Transverse colon (tissue), 4 donors: ENCODE measurements at regions not wholly inside any gene's neighbourhood (a gene's known extent, or its start where the extent isn't known, plus 50 kb on each side); places are given as distances from the start of the nearest gene placed in this dataset.

Source experiments
- CTCF ChIP-seq, 5 experiments: fragments of 200-600 bp in 3 of 5; fragments of 450-650 bp in 2 of 5; sonication (generic) in 3 of 5; IDR thresholded peaks; 1 replicate in 2 of 5; 2 replicates in 3 of 5; pipeline ENCODE4 v1.5.1; 2016 to 2017; ENCODE audit warnings: antibody characterized with exemption in 5 of 5, inconsistent platforms in 3 of 5, mild to moderate bottlenecking in 2 of 5, moderate library complexity in 1 of 5
- EP300 ChIP-seq: sonication (generic); formaldehyde crosslinking; IDR thresholded peaks from one replicate; pipeline ENCODE4 v1.6.1; 2017; ENCODE audit warnings: antibody characterized with exemption, low read depth
- POLR2AphosphoS5 ChIP-seq, 3 donors: sonication (generic); formaldehyde crosslinking; IDR thresholded peaks; one replicate each; pipeline ENCODE4 v1.6.1; 2016; ENCODE audit warnings: antibody characterized with exemption in 3 of 3

DNA sequence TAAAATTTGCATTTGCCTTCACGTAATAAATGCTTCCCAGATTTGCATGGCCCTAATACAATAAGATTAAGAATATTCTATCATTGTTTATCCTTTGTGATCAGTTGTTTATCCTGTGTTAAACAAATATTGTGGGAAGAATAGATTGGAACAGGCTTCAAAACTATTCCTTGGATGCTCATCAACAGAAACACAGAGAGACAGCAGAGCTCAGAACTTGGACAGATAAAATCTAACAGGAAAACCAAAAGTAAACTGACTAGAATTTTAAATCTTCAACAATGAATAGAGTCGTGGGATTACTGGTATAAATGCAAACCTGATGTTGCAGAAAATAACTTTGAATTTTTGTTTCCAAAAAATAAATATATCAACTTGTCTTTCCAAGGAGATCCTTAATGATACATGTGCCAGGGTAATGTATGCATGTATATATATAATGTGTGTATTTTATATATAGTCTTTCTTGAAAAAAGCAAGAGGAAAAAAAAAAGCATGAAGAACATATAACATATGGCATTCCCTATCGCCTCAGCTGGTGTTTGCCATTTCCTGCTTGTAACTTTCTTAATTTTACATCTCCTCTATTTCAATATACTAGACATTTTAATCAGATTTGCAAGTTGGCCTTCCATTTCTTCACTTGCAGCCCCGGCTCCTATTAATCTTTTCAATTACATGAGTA lies 59.9 kb upstream of the TANK start:
- no peak for TF ChIP-seq CTCF (IDR thresholded peaks at IDR 0.05)
- no peak for TF ChIP-seq POLR2AphosphoS5 (IDR thresholded peaks at IDR 0.05)
- no peak for TF ChIP-seq EP300
